Muscle layer of colon (tissue), 2 donors: ENCODE measurements at regions not wholly inside any gene's neighbourhood (a gene's known extent, or its start where the extent isn't known, plus 50 kb on each side); places are given as distances from the start of the nearest gene placed in this dataset.

ENCODE experiments used
- H3K27ac ChIP-seq: one replicate; pipeline ENCODE4 v1.7.0; 2013; ENCODE audit warnings: low read depth, mild to moderate bottlenecking, low read length, moderate library complexity
- H3K27me3 ChIP-seq, 2 donors: one replicate each; pipeline ENCODE4 v1.7.0; 2013; ENCODE audit warnings: low read length in 2 of 2, mild to moderate bottlenecking in 2 of 2; ENCODE audit not compliant: insufficient read depth in 2 of 2, control insufficient read depth in 1 of 2
- H3K36me3 ChIP-seq: one replicate; pipeline ENCODE4 v1.7.0; 2013; ENCODE audit warnings: mild to moderate bottlenecking, low read length; ENCODE audit not compliant: insufficient read depth
- H3K4me1 ChIP-seq: one replicate; pipeline ENCODE4 v1.7.0; 2013; ENCODE audit warnings: mild to moderate bottlenecking, low read length; ENCODE audit not compliant: insufficient read depth
- H3K4me3 ChIP-seq, 2 donors: one replicate each; pipeline ENCODE4 v1.7.0; 2013; ENCODE audit warnings: low read length in 2 of 2, low read depth in 1 of 2, mild to moderate bottlenecking in 1 of 2, moderate library complexity in 1 of 2
- H3K9ac ChIP-seq: one replicate; pipeline ENCODE4 v1.7.0; 2013; ENCODE audit warnings: low read length
- H3K9me3 ChIP-seq: one replicate; pipeline ENCODE4 v1.7.0; 2013; ENCODE audit warnings: mild to moderate bottlenecking, low read length
- donor health status: abdominal sarcoma.
- donor health status: Adenocarcinoma of cecum.

DNA sequence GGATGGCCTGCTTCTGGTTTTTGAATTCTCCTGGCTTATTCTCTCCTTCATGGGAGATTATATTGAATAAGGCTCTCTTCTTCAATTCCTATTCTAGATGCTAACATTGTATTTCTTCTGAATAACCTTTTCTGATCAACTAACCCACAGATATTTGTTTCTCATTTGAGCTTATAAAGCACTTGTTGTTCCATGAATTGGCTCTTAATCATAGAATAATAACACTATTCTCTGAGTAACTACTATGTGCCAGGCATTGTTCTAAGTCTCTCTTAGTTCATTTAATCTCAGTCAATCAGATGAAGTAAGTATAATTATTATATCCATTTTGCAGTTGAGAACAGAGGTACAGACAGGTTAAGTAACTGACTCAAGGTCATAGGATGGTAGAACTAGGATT is 136.3 kb upstream of the MLIP start:
- H3K9ac ChIP-seq: no peak overlapping the region
- no peaks in the 10 kb centered on the region for H3K27me3 ChIP-seq
- H3K4me3 ChIP-seq: no peak overlapping the region
- H3K9me3 ChIP-seq: no peaks in the 10 kb centered on the region
- no peak overlapping the region for H3K27ac ChIP-seq
- H3K4me1 ChIP-seq: no peaks in the 10 kb centered on the region
- no peaks in the 10 kb centered on the region for H3K36me3 ChIP-seq

DNA sequence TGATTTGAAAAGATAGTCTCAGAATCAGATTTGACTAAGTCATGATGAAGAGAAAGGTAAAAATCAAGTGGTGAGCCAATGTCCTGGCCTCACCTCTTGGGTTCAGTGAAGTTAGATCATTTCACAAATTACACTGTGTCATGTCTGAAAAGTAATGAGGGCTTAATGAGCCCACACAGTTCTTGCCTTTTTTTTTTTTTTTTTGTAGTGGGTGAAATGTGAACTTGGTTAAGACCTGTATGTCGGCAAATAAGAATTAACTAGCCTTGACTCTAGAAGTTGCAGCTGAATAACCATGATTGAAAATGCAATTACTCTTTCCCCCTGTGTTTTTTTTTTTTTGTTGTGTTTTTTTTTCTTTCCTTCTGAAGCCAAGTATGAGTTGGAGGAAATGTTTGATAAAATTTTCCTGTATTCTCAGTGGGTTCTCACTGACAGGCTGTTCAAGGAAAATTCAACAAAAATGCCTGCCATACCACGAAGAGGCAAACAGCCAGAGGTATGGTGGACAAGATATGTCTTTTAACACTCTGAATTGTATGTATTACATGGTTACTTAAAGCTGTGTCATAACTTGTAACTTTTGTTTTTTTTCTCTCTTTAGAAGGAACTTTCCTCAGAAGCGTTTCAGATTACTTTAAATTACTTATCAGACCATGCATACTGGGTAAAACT is 135.2 kb upstream of the MLIP start:
- Histone ChIP-seq H3K27me3 (no peaks in the 10 kb centered on the region), H3K4me3 (no peak overlapping the region), H3K36me3 (no peaks in the 10 kb centered on the region), H3K9me3 (no peaks in the 10 kb centered on the region), H3K27ac (no peak overlapping the region), H3K9ac (no peak overlapping the region), H3K4me1 (no peaks in the 10 kb centered on the region)

DNA sequence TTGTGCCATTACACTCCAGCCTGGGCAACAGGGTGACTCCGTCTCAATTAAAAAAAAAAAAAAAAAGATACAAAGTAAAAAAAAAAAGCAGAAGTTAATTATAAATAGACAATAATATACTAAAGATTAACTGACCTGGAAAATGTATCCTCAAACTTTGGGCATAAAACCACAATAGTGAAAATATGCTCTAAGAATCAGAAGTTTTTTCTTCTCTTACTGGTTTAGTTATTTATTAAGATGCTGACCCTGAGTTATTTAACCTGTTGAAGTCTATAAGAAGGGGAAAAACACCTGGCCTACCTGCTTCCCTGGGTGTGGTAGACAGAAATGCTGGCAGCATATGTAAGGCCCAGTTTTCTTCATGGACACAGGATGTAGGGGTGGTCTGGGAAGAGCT is 133.7 kb upstream of the MLIP start:
- no peaks in the 10 kb centered on the region for H3K27me3 ChIP-seq
- no peaks in the 10 kb centered on the region for H3K36me3 ChIP-seq
- H3K4me3 ChIP-seq: no peak overlapping the region
- no peaks in the 10 kb centered on the region for H3K9me3 ChIP-seq
- no peak overlapping the region for H3K27ac ChIP-seq
- H3K9ac ChIP-seq: no peak overlapping the region
- H3K4me1 ChIP-seq: no peaks in the 10 kb centered on the region

DNA sequence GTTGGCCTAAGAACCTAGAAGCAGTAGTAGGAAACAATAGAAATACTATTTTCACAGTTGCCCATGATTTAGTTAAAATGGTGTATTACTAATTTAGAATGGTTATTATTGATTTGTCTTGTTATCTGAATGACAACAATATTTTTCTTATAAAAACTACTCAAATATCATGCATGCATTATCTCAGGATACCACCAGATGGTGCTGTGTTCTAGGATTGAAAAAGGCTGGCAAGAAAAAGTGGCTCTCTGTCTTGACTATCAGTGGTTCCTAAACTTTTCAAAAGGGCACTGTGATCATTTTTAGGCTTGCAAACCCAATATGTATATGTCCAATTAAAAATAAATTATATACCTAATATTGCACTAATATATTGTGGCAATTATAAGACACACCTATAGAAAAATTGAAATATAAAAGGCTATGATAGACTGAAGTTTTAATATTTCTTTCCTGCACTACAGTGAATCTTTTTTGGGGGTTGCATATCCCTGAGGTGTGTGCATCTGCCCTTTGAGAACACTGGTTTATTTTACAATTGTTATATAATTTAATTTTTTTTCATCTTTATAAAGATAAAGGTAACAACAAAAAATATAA is 131.7 kb upstream of the MLIP start:
- H3K9me3 ChIP-seq: no peaks in the 10 kb centered on the region

DNA sequence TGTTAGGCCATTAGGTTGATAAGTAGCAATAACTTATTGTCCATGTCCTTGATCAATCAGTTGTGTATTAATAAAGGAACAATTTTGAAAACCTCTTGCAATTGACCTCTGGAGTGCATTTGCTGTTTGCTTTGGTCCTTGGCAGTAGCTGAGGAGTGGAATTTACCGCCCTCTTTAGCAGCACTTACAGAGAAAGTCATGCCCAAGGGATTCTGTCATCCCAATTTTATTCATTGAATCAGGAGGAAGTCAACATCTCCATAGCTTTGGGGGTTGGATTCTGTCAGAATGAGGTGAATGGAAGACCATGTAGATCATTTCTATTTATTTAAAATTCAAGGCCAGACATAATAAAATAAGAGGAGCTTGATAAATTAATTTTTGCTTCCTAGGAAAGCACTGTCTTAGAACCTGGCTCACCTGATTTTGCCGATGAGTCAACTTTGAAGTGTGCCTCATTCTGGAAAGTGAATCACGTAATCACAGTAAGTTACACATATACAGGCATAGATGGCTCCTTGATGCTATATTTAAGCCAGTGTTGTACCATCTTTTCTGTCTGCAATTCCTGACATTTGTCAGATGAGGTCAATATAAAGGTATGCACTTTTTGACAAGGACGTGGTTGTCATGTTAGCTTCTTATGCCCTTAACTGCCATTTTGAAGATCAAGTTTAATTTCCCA is 128.7 kb upstream of the MLIP start:
- no peak overlapping the region for H3K27ac ChIP-seq
- no peak overlapping the region for H3K9ac ChIP-seq
- no peak overlapping the region for H3K4me3 ChIP-seq
- no peaks in the 10 kb centered on the region for H3K36me3 ChIP-seq
- no peaks in the 10 kb centered on the region for H3K27me3 ChIP-seq
- H3K4me1 ChIP-seq: peaks cover 14% of the 10 kb centered on the region
- no peaks in the 10 kb centered on the region for H3K9me3 ChIP-seq

More for the DNA sequence above, 131.7 kb upstream of the MLIP start:
- H3K36me3 ChIP-seq: no peaks in the 10 kb centered on the region
- no peaks in the 10 kb centered on the region for H3K4me1 ChIP-seq
- H3K4me3 ChIP-seq: no peak overlapping the region
- no peak overlapping the region for H3K27ac ChIP-seq
- no peaks in the 10 kb centered on the region for H3K27me3 ChIP-seq
- no peak overlapping the region for H3K9ac ChIP-seq

DNA sequence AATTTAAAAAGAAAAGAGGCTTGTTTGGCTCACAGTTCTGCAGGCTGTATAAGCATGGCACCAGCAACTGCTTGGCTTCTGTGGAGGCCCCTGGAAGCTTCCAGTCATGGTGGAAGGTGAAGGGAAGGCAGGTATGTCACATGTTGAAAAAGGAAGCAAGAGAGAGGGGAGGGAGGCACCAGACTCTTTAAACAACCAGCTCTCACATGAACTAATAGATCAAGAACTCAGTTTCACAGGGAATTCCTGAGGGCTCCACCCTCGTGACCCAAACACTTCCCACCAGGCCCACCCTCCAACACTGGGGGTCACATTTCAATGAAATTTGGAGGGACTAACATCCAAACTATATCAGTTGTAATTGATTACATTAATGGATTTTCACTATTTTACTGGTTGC is 127.9 kb upstream of the MLIP start:
- Histone ChIP-seq H3K4me3 (no peak overlapping the region), H3K27ac (no peak overlapping the region), H3K9ac (no peak overlapping the region), H3K4me1 (peaks cover 15% of the 10 kb centered on the region), H3K27me3 (no peaks in the 10 kb centered on the region), H3K36me3 (no peaks in the 10 kb centered on the region), H3K9me3 (no peaks in the 10 kb centered on the region)

DNA sequence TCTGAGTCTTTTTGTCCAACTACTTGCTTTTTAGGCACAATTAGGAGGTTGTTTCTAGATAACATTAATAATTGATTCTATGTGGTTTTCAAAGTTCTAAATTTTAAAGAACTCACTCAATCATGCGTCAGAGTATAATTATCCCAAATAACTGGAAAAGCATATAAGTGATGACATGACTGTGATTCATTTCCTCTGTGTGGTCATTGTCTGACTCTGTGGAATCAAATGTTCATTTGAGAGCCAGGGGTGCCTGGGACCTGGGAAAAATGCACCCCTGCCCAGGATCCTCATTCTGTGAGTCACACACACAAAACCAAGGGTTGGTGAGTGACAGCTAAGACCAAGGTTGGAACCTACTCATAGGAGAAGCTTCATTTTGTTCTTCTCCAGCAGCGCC is 127.1 kb upstream of the MLIP start:
- Histone ChIP-seq H3K27me3 (no peaks in the 10 kb centered on the region), H3K4me3 (no peak overlapping the region), H3K36me3 (no peaks in the 10 kb centered on the region), H3K9me3 (no peaks in the 10 kb centered on the region), H3K9ac (no peak overlapping the region), H3K27ac (no peak overlapping the region), H3K4me1 (peaks cover 15% of the 10 kb centered on the region)

DNA sequence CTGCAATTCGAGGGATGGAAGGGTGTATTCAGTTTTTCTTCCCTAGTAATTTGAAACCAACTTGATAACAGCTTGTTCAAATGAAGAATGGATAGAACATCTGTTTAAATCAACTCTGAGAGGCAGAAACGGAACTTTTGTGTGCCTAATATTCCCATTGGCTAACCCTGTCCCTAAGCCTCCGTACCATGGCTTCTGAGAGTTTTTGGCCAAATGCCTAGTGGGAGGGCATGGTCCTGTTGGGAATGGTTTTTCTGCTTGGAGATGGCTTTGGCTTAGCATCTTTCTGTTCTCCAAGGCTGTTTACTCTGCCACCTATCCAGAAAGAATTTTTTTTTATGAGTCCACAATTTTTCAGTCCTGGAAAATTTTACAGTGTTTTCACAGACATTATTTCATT is 126.7 kb upstream of the MLIP start:
- Histone ChIP-seq H3K9ac (no peak overlapping the region), H3K4me3 (no peak overlapping the region), H3K4me1 (peaks cover 15% of the 10 kb centered on the region), H3K9me3 (no peaks in the 10 kb centered on the region), H3K27me3 (no peaks in the 10 kb centered on the region), H3K36me3 (no peaks in the 10 kb centered on the region), H3K27ac (no peak overlapping the region)

DNA sequence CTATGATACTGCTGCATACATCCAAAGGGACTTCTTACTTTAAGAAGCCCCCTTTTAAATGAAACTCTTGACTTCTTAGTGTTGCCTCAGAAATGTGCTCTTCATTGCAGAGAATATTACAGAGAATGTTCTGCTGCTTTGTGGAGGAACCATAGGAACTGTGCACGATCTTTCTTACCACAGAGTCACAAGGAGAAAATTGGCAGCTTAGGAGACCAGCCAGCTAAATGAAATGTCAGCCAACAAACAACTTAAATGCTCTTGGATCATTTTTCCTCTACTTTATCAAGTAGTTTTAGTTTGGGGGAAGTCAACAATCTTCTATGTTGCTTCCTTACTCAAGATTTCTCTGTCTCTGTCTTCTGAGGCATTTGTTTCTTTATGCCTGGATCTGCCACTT is 125.9 kb upstream of the MLIP start:
- no peaks in the 10 kb centered on the region for H3K27me3 ChIP-seq
- no peaks in the 10 kb centered on the region for H3K36me3 ChIP-seq
- H3K4me1 ChIP-seq: peaks cover 15% of the 10 kb centered on the region
- H3K9ac ChIP-seq: no peak overlapping the region
- H3K27ac ChIP-seq: no peak overlapping the region
- no peak overlapping the region for H3K4me3 ChIP-seq
- no peaks in the 10 kb centered on the region for H3K9me3 ChIP-seq

DNA sequence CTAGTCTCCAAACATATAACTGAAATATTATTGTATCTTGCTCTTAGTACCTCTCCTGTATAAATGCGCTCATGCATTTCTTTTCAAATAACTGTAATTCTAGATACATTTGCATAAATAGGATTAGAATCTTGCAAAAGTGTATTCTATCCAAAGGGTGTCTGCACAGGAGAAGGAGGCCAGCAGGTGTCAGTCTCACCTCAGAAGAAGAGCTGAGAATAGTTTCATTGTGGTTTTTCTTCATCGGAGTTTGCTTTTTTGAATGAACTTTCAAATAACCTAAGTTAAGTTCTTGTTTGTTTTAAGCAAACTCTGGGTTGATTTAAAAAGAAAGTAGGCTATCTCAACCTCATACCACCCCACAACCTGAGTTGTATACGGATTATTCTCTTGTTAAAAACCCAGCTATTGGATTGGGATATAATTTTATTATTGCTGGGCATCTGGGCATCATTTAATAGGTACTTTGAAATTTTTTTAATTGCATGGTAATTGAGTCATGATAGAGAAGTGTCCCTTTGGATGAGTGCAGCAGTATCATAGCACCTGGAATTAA is 125.0 kb upstream of the MLIP start:
- H3K27ac ChIP-seq: peak overlapping the region; percentile 32
- no peak overlapping the region for H3K9ac ChIP-seq
- H3K36me3 ChIP-seq: no peaks in the 10 kb centered on the region
- H3K4me1 ChIP-seq: peaks cover 15% of the 10 kb centered on the region
- peak overlapping the region in 1 of 2 donors; percentile 22 for H3K4me3 ChIP-seq
- no peaks in the 10 kb centered on the region for H3K27me3 ChIP-seq
- no peaks in the 10 kb centered on the region for H3K9me3 ChIP-seq

DNA sequence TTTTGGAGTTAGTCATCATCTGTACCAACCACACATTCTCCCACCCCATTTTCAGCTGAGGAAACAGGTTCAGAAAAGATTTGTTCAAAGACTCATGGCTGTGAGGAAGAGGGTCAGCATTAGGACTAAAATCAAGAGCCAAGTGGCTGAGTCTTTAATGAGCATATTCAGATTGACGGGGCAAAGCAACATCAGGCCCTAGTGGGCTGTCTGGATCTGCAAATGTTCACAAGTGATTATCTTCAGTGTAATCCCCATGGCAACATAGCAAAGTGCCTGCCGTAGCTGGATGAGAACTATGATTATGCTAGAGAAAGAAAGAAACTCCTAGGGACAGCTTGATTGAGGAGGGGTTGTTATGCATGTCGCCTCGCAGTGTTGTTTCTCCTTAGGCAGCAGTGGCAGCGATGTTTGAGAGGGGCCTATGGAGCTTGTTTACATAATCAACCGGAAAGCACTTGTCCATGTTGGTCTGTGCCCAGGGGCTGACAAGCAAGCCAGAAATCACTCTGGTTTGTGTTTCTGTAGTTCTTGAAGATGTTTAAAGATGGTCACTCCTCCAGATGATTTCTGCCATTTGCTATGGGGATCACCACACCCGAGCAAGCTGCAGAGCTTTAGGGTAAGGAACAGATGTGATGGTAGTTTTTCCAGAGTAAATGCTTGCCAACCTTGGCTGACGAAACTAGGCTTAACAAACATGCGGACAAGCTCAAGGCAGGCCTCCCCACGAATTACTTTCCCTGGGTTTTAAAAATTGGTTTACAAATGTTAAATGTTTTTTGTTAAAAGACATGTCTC is 124.3 kb upstream of the MLIP start:
- no peaks in the 10 kb centered on the region for H3K9me3 ChIP-seq
- peak overlapping the region; percentile 22 to 32 for H3K4me3 ChIP-seq
- H3K9ac ChIP-seq: no peak overlapping the region
- H3K27me3 ChIP-seq: no peaks in the 10 kb centered on the region
- no peaks in the 10 kb centered on the region for H3K36me3 ChIP-seq
- H3K4me1 ChIP-seq: peaks cover 15% of the 10 kb centered on the region
- peak overlapping the region; percentile 32 for H3K27ac ChIP-seq
